Prostate gland (tissue), 2 donors: ENCODE measurements at regions not wholly inside any gene's neighbourhood (a gene's known extent, or its start where the extent isn't known, plus 50 kb on each side); places are given as distances from the start of the nearest gene placed in this dataset.

ENCODE experiments used
- CTCF ChIP-seq, 4 experiments: fragments of 200-600 bp in 2 of 4; fragments of 450-650 bp in 2 of 4; sonication (generic) in 2 of 4; IDR thresholded peaks; 1 replicate in 3 of 4; 2 replicates in 1 of 4; pipeline ENCODE4 v1.5.1; 2016 to 2019; ENCODE audit warnings: antibody characterized with exemption in 4 of 4, mild to moderate bottlenecking in 2 of 4, moderate library complexity in 2 of 4
- POLR2AphosphoS5 ChIP-seq: sonication (generic); formaldehyde crosslinking; IDR thresholded peaks from one replicate; pipeline ENCODE4 v1.6.1; 2017; ENCODE audit warnings: antibody characterized with exemption

DNA sequence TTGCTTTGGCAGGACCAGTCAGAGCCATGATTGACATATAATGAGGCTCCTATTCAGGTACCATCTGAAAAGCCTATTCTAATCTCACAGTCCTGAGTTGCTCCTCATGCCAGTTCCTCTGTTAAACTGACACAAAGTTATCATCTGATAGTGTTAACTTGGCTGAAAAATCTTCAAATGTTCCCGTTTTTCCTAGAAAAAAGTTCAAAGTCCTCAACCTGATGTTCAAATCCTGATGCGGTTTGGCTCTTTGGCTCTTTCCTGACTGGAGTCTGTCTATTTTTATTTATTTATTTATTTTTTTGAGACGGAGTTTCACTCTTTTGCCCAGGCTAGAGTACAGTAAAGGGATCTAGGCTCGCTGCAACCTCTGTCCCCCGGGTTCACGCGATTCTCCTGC, 244.2 kb downstream of the ANKRD50 start:
- TF ChIP-seq CTCF (IDR thresholded peaks at IDR 0.05) (no peak), POLR2AphosphoS5 (no peak)
